Right lobe of liver (tissue), 4 donors: ENCODE measurements at regions not wholly inside any gene's neighbourhood (a gene's known extent, or its start where the extent isn't known, plus 50 kb on each side); places are given as distances from the start of the nearest gene placed in this dataset.

Source experiments
- POLR2A ChIP-seq: fragments of 450-650 bp; IDR thresholded peaks from one replicate; pipeline ENCODE4 v1.6.1; 2017; ENCODE audit warnings: antibody characterized with exemption, mild to moderate bottlenecking
- TF ChIP-seq, protein P1 (sequence below), 4 donors: fragments of 200-600 bp in 3 of 4; fragments of 450-650 bp in 1 of 4; IDR thresholded peaks; one replicate each; pipeline versions ENCODE4 v1.5.1 to v1.8.0; 2016 to 2022; ENCODE audit warnings: antibody characterized with exemption in 4 of 4, mild to moderate bottlenecking in 2 of 4
- donor health status: DM: no; HTN: no; CAD: no.
- donor health status: DM: no; HTN: no; CAD: no.
- donor health status: DM: no; HTN: yes; CAD: no.

DNA sequence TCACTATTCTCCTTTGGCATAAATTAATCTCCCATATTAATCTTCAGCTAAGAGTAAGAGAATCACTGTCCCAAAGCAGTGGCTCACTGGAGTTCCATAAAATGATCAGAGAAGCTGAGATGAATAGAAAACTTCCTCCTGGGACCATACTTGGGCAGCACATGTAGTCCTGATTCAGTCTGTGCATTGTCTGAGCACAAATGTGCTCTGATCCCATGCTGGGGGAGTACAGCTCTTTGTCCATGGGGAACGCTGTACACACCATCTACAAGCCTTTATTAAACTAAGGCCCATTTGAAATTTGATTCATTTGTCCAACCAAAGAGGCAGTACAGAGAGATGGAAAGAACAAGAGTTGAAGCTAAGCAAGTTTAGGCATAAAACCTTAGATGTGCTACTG is 147.4 kb upstream of the PGR start:
- TF ChIP-seq, protein P1, sequence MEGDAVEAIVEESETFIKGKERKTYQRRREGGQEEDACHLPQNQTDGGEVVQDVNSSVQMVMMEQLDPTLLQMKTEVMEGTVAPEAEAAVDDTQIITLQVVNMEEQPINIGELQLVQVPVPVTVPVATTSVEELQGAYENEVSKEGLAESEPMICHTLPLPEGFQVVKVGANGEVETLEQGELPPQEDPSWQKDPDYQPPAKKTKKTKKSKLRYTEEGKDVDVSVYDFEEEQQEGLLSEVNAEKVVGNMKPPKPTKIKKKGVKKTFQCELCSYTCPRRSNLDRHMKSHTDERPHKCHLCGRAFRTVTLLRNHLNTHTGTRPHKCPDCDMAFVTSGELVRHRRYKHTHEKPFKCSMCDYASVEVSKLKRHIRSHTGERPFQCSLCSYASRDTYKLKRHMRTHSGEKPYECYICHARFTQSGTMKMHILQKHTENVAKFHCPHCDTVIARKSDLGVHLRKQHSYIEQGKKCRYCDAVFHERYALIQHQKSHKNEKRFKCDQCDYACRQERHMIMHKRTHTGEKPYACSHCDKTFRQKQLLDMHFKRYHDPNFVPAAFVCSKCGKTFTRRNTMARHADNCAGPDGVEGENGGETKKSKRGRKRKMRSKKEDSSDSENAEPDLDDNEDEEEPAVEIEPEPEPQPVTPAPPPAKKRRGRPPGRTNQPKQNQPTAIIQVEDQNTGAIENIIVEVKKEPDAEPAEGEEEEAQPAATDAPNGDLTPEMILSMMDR (IDR thresholded peaks at IDR 0.05), result no peak
- TF ChIP-seq POLR2A, result no peak
